Naive B cell (primary cell): ENCODE measurements at regions not wholly inside any gene's neighbourhood (a gene's known extent, or its start where the extent isn't known, plus 50 kb on each side); places are given as distances from the start of the nearest gene placed in this dataset.
"Not testable (repeated sequence)": the region's sequence is repeated elsewhere in the genome, so short reads cannot be mapped to it uniquely, and the experiment has no call there.

Experiments used
- ATAC-seq, 2 donors: fragments of 150-1000 bp; cut with Tn5 transposase; 2 replicates each; pipeline ENCODE4 v1.10.0; 2021; ENCODE audit warnings: low read depth in 2 of 2, mild to moderate bottlenecking in 2 of 2, moderate library complexity in 2 of 2
- DNase-seq: peaks from one replicate; pipeline ENCODE4 v3.0.0; 2022
- H3K27ac Mint-ChIP-seq, 6 donors: one replicate each; pipeline ENCODE4 v1.8.0; 2020 to 2022; ENCODE audit warnings: mild to moderate bottlenecking in 6 of 6, mixed read lengths in 6 of 6, moderate library complexity in 5 of 6, inconsistent platforms in 2 of 6
- H3K27me3 Mint-ChIP-seq, 3 donors: one replicate each; pipeline ENCODE4 v1.8.0; 2021 to 2022; ENCODE audit warnings: mixed read lengths in 3 of 3, mild to moderate bottlenecking in 1 of 3
- H3K36me3 Mint-ChIP-seq, 2 donors: one replicate each; pipeline ENCODE4 v1.8.0; 2020 to 2022; ENCODE audit warnings: mixed read lengths in 2 of 2, inconsistent platforms in 1 of 2, mild to moderate bottlenecking in 1 of 2
- H3K4me1 Mint-ChIP-seq, 3 donors: one replicate each; pipeline ENCODE4 v1.8.0; 2020 to 2022; ENCODE audit warnings: mixed read lengths in 3 of 3, inconsistent platforms in 1 of 3, mild to moderate bottlenecking in 1 of 3, moderate library complexity in 1 of 3
- H3K4me3 Mint-ChIP-seq, 8 donors: one replicate each; pipeline ENCODE4 v1.8.0; 2020 to 2022; ENCODE audit warnings: mild to moderate bottlenecking in 8 of 8, mixed read lengths in 8 of 8, moderate library complexity in 8 of 8, inconsistent platforms in 2 of 8
- H3K9me3 Mint-ChIP-seq, 7 donors: one replicate each; pipeline ENCODE4 v1.8.0; 2020 to 2022; ENCODE audit warnings: mixed read lengths in 7 of 7, mild to moderate bottlenecking in 5 of 7, inconsistent platforms in 2 of 7, moderate library complexity in 1 of 7

DNA sequence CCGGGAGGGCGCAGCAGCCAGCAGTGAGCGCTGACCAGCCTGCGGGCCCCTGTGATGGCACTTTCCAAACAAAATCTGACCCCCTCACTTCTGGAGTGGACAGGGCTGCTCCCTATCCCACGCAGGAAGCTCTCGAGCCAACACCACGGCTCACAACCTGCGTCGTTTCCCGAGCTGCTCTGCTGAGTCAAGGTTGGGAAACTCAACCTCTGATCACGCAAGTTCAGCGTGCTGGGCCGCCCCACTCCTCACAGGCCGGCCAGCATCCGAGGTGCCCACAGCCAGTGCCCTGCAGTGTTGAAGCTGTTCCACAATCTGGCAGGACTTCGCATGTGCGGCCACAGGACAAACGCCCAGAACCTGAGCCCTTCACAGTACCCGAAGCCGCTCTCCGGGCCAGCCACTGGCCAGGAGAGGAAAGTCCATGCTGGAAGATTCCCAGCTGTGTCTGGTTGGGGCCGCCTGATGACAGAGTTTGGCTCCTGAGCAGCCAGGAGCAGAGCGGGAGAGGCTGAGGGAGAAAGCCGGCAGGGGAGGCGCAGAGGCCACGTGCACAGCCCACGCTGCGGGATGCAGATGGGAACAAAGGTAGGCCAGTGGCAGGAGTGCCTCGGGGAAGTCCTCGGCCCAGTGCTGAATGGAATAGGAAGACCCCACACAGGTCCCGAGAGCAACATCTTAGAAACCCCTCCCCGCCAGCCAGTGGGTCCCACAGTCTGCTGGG is 263.3 kb upstream of the TCERG1L start:
- DNase-seq = no peak
- Mint-ChIP-seq H3K27me3 (no peaks in the 10 kb centered on the region), H3K36me3 (no peaks in the 10 kb centered on the region), H3K9me3 (peaks cover 0 to 4% (median 0%) of the 10 kb centered on the region in 7 donors), H3K27ac (no peak overlapping the region), H3K4me3 (no peak overlapping the region), H3K4me1 (peaks cover 0 to 2% (median 0%) of the 10 kb centered on the region in 3 donors)
- ATAC-seq = no peak

GRCh38 chr10:131575877-131576276 is 264.4 kb upstream of the TCERG1L start:
- Mint-ChIP-seq H3K4me3 (no peak overlapping the region), H3K27ac (peak overlapping the region in 1 of 6 donors; percentile 24), H3K27me3 (no peaks in the 10 kb centered on the region), H3K36me3 (no peaks in the 10 kb centered on the region), H3K4me1 (peaks cover 0 to 2% (median 0%) of the 10 kb centered on the region in 3 donors), H3K9me3 (peaks cover 0 to 4% (median 0%) of the 10 kb centered on the region in 7 donors)
- ATAC-seq (no peak), DNase-seq (no peak)

GRCh38 chr10:131576341-131577177 is 265.0 kb upstream of the TCERG1L start:
- H3K9me3 Mint-ChIP-seq = peaks cover 0 to 2% (median 0%) of the 10 kb centered on the region in 7 donors
- H3K36me3 Mint-ChIP-seq = no peaks in the 10 kb centered on the region
- DNase-seq (no peak), ATAC-seq (no peak)
- H3K4me1 Mint-ChIP-seq = peaks cover 0 to 2% (median 0%) of the 10 kb centered on the region in 3 donors
- H3K27me3 Mint-ChIP-seq = no peaks in the 10 kb centered on the region
- H3K4me3 Mint-ChIP-seq = no peak overlapping the region
- H3K27ac Mint-ChIP-seq = no peak overlapping the region

DNA sequence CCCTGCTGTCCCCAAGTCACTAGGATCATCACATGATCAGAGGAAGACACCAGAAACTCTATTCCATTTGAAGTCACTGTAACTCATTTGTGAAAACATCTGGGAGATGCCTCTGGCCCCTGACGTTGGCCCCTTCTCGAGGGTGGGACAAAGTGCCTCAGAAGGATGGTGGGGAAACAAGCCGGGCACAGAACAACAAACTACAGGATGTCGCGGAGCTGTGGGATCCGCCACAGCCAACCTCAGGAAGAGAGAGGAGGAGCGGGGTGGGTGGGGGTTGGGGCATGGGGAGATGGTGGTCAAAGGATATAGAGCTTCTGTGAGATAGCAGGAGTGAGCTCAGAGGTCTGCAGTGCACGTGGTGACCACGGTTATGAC is 265.6 kb upstream of the TCERG1L start:
- Mint-ChIP-seq H3K4me1 (peaks cover 0 to 2% (median 0%) of the 10 kb centered on the region in 3 donors), H3K36me3 (no peaks in the 10 kb centered on the region), H3K4me3 (no peak overlapping the region), H3K27ac (no peak overlapping the region), H3K9me3 (peaks cover 0 to 2% (median 0%) of the 10 kb centered on the region in 7 donors), H3K27me3 (no peaks in the 10 kb centered on the region)
- DNase-seq (no peak), ATAC-seq (no peak)

- ATAC-seq (no peak), DNase-seq (no peak)
- Mint-ChIP-seq H3K9me3 (peaks cover 0 to 2% (median 0%) of the 10 kb centered on the region in 7 donors), H3K4me3 (no peak overlapping the region), H3K4me1 (peaks cover 0 to 2% (median 0%) of the 10 kb centered on the region in 3 donors), H3K27me3 (no peaks in the 10 kb centered on the region), H3K27ac (no peak overlapping the region), H3K36me3 (no peaks in the 10 kb centered on the region)
Observed at GRCh38 chr10:131577786-131578471, 266.4 kb upstream of the TCERG1L start.

DNA sequence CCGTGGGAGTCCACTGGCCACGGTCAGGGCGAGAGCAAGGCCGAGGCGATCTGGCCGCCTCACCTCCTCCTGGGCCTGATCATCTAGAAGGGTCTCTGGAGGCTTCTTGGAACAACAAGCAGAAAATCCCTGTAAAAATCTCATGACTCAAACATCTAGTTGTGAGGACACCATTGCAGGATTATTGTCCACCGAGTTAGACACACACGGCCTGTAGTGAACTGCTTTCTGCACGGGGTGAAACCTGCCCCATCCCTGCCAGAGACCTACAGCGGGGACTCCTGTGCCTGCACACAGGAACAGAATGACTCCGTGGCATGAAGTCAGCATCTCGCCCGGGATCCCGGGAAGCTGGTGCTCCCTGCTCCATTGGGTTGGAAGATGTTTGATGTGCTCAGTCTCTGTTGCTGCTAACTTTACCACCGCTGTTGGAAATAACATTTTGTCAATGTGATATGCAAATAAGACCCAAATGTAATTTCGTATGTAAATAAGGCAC is 267.0 kb upstream of the TCERG1L start:
- ATAC-seq = no peak
- DNase-seq = no peak
- H3K4me1 Mint-ChIP-seq = peaks cover 0 to 2% (median 0%) of the 10 kb centered on the region in 3 donors
- no peaks in the 10 kb centered on the region for H3K36me3 Mint-ChIP-seq
- peaks cover 0 to 2% (median 0%) of the 10 kb centered on the region in 7 donors for H3K9me3 Mint-ChIP-seq
- H3K4me3 Mint-ChIP-seq = no peak overlapping the region
- no peaks in the 10 kb centered on the region for H3K27me3 Mint-ChIP-seq
- H3K27ac Mint-ChIP-seq = no peak overlapping the region

DNA sequence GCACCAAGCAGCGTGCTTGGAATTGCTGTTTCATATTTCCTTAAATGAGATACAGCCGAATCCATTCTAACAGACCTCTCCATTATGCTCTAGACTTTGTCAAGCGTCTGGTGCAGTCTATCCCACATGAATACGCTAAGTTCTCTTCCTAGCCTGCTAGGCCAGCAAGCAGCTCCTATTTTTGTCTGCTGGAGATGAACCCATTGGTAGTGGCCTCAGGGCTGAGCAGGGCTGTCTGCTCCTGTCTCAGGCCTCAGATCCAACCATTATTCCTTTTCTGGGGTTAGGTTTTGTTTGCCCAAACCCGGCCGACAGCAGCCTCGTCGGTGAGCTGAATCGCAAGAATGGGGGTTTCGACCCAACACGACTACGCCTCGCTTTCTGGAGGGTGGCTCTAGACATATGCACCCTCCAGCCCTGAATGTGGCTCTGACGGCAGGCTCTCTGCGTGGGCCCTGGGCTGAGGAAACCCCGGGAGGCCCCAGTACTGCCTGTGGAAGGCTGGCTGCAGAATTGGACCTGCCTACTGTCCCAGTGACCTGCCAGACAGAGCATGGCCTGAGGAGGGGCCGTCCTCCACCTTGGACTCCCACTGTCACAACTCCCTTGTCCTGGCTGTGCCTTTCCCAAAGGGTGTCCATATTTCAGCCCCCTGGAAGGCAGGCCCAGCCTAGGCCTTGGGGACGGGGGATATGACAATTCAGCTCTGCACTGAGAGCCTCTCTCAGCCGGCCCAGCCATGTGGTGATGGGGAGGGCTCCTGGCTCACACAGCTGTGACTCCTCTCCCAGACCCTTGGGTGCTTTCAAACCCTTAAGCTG is 267.9 kb upstream of the TCERG1L start:
- peaks cover 0 to 2% (median 0%) of the 10 kb centered on the region in 3 donors for H3K4me1 Mint-ChIP-seq
- ATAC-seq (no peak), DNase-seq (no peak)
- H3K27me3 Mint-ChIP-seq = peaks cover 0 to 3% (median 0%) of the 10 kb centered on the region in 3 donors
- H3K36me3 Mint-ChIP-seq = no peaks in the 10 kb centered on the region
- H3K27ac Mint-ChIP-seq = no peak overlapping the region
- H3K9me3 Mint-ChIP-seq = peaks cover 0 to 2% (median 0%) of the 10 kb centered on the region in 7 donors
- no peak overlapping the region for H3K4me3 Mint-ChIP-seq

DNA sequence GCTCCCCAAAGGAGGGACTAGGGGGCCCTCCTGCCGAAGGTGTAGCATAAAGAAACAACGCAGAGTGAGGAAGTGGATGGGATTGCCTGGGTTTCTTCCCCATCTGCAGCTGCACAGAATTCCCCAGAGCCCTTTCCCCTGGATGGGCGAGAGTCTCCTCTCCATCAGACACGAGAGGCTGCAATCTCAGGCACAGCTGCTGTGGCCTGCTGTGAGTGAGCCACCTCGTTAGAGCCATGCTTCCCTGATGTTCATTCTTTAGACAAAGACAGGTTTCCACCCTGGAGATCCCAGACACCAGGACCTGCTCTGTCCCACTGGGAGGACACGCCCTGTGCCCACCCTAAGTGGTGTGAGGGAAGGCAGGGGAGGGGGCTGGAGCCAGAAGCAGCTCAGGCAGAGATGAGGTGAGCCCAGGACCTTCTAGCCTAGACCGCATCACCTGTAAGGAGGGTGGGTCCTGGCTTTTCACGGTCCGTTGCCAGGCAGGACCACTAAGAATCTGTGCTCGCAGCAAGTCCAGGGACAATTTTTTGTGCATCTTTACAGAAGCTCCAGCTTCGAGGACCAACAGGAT is 268.6 kb upstream of the TCERG1L start:
- DNase-seq (no peak), ATAC-seq (no peak)
- Mint-ChIP-seq H3K9me3 (peaks cover 0 to 2% (median 0%) of the 10 kb centered on the region in 7 donors), H3K4me1 (peaks cover 0 to 2% (median 0%) of the 10 kb centered on the region in 3 donors), H3K4me3 (no peak overlapping the region), H3K36me3 (no peaks in the 10 kb centered on the region), H3K27me3 (peaks cover 0 to 9% (median 0%) of the 10 kb centered on the region in 3 donors), H3K27ac (no peak overlapping the region)

- Mint-ChIP-seq H3K4me3 (no peak overlapping the region), H3K36me3 (peaks cover 0 to 5% of the 10 kb centered on the region in 2 donors), H3K27ac (no peak overlapping the region), H3K4me1 (peaks cover 0 to 2% (median 0%) of the 10 kb centered on the region in 3 donors), H3K27me3 (peaks cover 0 to 14% (median 4%) of the 10 kb centered on the region in 3 donors), H3K9me3 (peaks cover 0 to 4% (median 2%) of the 10 kb centered on the region in 7 donors)
- DNase-seq (no peak), ATAC-seq (no peak)
Observed at GRCh38 chr10:131580674-131581073, 269.2 kb upstream of the TCERG1L start.

DNA sequence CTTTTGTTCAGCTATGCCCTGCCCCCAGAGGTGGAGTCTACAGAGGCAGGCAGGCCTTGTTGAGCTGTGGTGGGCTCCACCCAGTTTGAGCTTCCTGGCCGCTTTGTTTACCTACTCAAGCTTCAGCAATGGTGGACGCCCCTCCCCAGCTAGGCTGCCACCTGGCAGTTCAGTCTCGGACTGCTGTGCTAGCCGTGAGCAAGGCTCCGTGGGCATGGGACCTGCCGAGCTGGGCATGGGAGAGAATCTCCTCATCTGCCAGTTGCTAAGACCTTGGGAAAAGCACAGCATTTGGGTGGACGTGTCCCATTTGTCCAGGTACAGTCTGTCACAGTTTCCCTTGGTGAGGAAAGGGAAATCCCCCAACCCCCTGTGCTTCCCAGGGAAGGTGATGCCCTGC is 270.0 kb upstream of the TCERG1L start:
- not testable (repeated sequence) for H3K9me3 Mint-ChIP-seq, ATAC-seq, H3K4me1 Mint-ChIP-seq, H3K27ac Mint-ChIP-seq, DNase-seq, H3K4me3 Mint-ChIP-seq, H3K36me3 Mint-ChIP-seq
- H3K27me3 Mint-ChIP-seq = peaks cover 0 to 20% (median 7%) of the 10 kb centered on the region in 3 donors

DNA sequence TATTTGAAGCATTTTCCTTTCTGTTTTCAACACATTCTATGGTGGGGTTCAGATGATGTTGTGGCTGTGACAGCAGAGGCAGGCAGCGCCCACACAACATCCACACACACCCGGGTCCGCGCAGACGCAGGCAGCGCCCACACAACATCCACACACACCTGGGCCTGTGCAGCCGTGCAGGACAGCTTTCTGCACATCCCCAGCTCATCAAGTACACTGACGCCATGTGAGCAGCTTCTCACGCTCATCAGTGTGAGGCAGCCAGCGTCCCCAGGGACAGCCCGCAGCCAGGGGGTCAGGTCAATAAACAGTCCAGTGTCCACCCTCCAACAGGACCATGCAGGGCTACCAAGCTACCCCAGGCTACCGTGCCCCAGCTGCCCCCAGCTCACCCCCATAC is 272.8 kb upstream of the TCERG1L start:
- Mint-ChIP-seq H3K36me3 (peaks cover 0 to 8% of the 10 kb centered on the region in 2 donors), H3K4me3 (no peak overlapping the region), H3K27me3 (peaks cover 0 to 26% (median 7%) of the 10 kb centered on the region in 3 donors), H3K4me1 (no peaks in the 10 kb centered on the region), H3K9me3 (peaks cover 0 to 6% (median 4%) of the 10 kb centered on the region in 7 donors), H3K27ac (no peak overlapping the region)
- ATAC-seq (no peak), DNase-seq (no peak)

- H3K27me3 Mint-ChIP-seq = peaks cover 0 to 26% (median 7%) of the 10 kb centered on the region in 3 donors
- ATAC-seq (no peak), DNase-seq (no peak)
- no peak overlapping the region for H3K27ac Mint-ChIP-seq
- no peak overlapping the region for H3K4me3 Mint-ChIP-seq
- no peaks in the 10 kb centered on the region for H3K4me1 Mint-ChIP-seq
- H3K36me3 Mint-ChIP-seq = peaks cover 0 to 8% of the 10 kb centered on the region in 2 donors
- peaks cover 0 to 6% (median 4%) of the 10 kb centered on the region in 7 donors for H3K9me3 Mint-ChIP-seq
Observed at GRCh38 chr10:131585761-131586160, 274.2 kb upstream of the TCERG1L start.
